ENCODE measurements at regions not wholly inside any gene's neighbourhood (a gene's known extent, or its start where the extent isn't known, plus 50 kb on each side); places are given as distances from the start of the nearest gene placed in this dataset.

DNA sequence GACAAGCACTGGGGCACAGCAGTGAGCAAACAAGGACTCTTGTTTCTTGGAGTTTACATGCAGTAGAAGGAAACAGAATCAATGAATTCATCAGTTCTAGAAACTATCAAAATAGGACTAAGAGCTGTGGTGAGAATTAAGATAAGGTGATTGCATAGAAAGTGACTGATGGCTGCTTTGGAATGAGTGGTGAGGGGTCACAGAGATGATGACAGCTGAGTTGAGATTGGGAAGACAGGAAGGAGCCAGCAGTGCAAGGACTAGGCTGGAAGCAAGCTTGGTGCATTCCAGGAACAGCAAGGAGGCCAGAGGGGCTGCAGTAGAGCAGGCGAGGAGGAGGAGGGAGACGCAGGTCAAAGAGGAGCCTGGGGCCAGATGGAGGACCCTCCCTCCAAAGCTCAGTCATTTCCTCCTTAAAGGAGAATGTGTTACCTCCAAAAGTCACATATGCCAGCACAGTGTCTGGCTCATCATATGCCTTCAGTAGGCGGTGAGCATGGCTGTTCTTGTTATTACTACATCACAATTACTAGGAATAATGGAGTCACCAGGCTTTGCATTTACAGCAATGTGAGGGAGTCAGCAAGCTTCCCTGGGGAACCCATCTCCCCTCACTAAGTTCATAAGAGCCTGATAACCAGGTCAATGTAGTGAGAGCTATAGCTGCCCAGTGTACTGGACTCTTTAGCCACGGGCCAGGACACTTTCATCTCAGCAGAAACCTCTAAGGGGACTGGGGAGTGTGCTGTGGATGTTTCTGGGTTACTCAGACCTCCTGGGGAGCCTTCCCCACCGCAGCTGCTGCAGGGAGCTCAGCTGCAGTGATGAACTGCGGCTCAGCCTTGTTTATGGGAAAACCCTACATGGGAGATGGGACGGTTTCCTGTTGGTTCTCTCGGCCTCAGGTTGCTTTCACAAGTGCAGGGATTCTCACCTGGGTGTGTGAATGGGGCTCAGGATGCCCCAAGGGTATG is 157.2 kb downstream of the SEC14L1 start:
- no peak for TF ChIP-seq POLR2AphosphoS5 (IDR thresholded peaks at IDR 0.05; ENCODE audit: low read depth, low read length)
- no peak for TF ChIP-seq SIN3A (IDR thresholded peaks at IDR 0.05; ENCODE audit: borderline replicate concordance, insufficient read depth, low read length)
- no peak for TF ChIP-seq TAF1 (IDR thresholded peaks at IDR 0.05; ENCODE audit: borderline replicate concordance, insufficient read depth, low read length)
- no peak for TF ChIP-seq FOXP2 (optimal IDR thresholded peaks at IDR 0.05; ENCODE audit: borderline replicate concordance, extremely low read depth, extremely low read length, insufficient read depth)
- TF ChIP-seq, protein P1, sequence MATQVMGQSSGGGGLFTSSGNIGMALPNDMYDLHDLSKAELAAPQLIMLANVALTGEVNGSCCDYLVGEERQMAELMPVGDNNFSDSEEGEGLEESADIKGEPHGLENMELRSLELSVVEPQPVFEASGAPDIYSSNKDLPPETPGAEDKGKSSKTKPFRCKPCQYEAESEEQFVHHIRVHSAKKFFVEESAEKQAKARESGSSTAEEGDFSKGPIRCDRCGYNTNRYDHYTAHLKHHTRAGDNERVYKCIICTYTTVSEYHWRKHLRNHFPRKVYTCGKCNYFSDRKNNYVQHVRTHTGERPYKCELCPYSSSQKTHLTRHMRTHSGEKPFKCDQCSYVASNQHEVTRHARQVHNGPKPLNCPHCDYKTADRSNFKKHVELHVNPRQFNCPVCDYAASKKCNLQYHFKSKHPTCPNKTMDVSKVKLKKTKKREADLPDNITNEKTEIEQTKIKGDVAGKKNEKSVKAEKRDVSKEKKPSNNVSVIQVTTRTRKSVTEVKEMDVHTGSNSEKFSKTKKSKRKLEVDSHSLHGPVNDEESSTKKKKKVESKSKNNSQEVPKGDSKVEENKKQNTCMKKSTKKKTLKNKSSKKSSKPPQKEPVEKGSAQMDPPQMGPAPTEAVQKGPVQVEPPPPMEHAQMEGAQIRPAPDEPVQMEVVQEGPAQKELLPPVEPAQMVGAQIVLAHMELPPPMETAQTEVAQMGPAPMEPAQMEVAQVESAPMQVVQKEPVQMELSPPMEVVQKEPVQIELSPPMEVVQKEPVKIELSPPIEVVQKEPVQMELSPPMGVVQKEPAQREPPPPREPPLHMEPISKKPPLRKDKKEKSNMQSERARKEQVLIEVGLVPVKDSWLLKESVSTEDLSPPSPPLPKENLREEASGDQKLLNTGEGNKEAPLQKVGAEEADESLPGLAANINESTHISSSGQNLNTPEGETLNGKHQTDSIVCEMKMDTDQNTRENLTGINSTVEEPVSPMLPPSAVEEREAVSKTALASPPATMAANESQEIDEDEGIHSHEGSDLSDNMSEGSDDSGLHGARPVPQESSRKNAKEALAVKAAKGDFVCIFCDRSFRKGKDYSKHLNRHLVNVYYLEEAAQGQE (IDR thresholded peaks at IDR 0.05; ENCODE audit: insufficient read depth in 1 of 2, low read depth in 2 of 2, low read length in 2 of 2): no peak

DNA sequence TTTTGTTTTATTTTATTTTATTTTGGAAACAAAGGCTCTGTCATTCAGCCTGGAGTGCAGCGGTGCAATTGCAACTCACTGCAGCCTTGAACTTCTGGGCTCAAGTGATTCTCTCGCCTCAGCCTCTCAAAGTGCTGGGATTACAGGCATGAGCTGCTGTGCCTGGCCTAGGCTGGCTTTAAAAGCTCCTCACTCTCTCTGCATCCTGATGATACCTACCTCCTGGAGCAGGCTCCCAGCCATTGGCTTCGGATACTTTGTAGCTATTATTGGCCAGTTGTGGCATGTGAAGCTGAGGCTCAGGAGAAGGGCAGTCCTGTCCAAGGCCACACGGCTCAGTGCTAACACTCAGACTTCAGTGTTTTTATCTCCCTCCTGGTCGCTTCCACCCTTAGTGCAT is 158.0 kb downstream of the SEC14L1 start:
- TF ChIP-seq FOXP2 (optimal IDR thresholded peaks at IDR 0.05; ENCODE audit: borderline replicate concordance, extremely low read depth, extremely low read length, insufficient read depth) (no peak), POLR2AphosphoS5 (IDR thresholded peaks at IDR 0.05; ENCODE audit: low read depth, low read length) (no peak), TAF1 (IDR thresholded peaks at IDR 0.05; ENCODE audit: borderline replicate concordance, insufficient read depth, low read length) (no peak), SIN3A (IDR thresholded peaks at IDR 0.05; ENCODE audit: borderline replicate concordance, insufficient read depth, low read length) (no peak)
- TF ChIP-seq, protein P1 (IDR thresholded peaks at IDR 0.05; ENCODE audit: insufficient read depth in 1 of 2, low read depth in 2 of 2, low read length in 2 of 2): no peak

DNA sequence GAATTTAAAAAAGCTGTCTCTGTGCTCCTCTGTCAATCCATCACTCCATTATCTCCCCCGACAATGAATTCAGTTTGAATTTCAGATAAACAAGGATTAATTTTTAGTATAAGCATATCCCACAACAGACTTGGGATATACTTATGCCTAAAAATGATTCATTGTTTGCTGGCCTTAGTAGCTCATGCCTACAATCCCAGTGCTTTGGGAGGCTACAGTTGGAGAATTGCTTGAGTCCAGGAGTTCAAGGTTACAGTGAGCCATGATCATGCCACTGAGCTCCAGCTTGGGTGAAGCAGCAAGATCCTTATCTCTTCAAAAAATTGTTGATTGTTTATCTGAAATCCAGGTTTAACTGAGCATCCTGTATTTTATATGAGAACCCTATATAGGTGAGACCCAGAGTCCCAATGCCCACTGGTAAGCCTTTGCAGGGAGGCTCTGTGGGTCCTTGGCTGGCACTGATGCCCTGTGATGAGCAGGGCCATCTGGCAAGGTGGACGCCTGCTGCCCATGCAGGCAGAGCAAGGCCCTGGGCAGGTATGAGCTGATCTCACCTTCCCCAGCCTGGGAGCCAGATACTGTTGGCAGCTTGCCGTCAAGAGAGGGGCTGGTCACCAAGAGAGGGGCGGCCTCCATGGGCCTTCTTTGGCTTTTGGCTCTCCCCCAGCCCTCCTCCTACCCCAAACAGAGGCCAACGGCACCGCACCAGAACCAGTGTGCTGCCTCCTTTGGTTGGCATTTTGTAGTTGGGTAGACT is 158.7 kb downstream of the SEC14L1 start:
- TF ChIP-seq FOXP2 (optimal IDR thresholded peaks at IDR 0.05; ENCODE audit: borderline replicate concordance, extremely low read depth, extremely low read length, insufficient read depth): no peak
- no peak for TF ChIP-seq SIN3A (IDR thresholded peaks at IDR 0.05; ENCODE audit: borderline replicate concordance, insufficient read depth, low read length)
- TF ChIP-seq TAF1 (IDR thresholded peaks at IDR 0.05; ENCODE audit: borderline replicate concordance, insufficient read depth, low read length): no peak
- TF ChIP-seq POLR2AphosphoS5 (IDR thresholded peaks at IDR 0.05; ENCODE audit: low read depth, low read length): no peak
- TF ChIP-seq, protein P1 (IDR thresholded peaks at IDR 0.05; ENCODE audit: insufficient read depth in 1 of 2, low read depth in 2 of 2, low read length in 2 of 2): no peak

DNA sequence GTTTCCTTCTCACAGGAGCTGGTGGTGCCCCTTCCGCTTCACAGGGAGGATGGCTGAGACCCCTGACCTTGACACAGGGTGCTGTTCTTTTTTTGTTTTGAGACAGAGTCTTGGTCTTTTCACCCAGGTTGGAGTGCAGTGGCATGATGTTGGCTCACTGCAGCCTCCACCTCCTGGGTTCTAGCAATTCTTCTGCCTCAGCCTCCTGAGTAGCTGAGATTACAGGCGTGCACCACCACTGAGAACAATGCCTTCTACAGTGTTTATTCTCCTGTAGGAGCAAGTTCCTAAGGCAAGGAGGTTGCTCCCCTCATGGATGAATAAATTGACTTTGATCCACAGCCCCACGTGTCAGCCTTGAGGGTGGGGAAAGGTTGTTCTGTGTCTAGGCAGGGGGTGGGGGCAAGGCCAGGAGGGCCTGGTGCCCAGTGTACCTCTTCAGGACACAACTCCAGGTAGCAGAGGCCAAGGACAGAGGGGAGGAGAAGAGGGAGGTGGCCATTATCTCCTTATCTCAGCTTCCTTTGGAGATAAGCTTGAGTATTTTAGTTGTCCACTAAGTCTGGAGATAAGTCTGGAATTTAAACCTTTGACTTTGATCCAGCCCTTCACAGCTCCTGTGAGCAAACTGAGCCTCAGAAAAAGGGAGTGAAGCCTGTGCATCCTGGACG is 159.4 kb downstream of the SEC14L1 start:
- TF ChIP-seq, protein P1 (IDR thresholded peaks at IDR 0.05; ENCODE audit: insufficient read depth in 1 of 2, low read depth in 2 of 2, low read length in 2 of 2): no peak
- TF ChIP-seq FOXP2 (optimal IDR thresholded peaks at IDR 0.05; ENCODE audit: borderline replicate concordance, extremely low read depth, extremely low read length, insufficient read depth): no peak
- no peak for TF ChIP-seq SIN3A (IDR thresholded peaks at IDR 0.05; ENCODE audit: borderline replicate concordance, insufficient read depth, low read length)
- TF ChIP-seq POLR2AphosphoS5 (IDR thresholded peaks at IDR 0.05; ENCODE audit: low read depth, low read length): no peak
- no peak for TF ChIP-seq TAF1 (IDR thresholded peaks at IDR 0.05; ENCODE audit: borderline replicate concordance, insufficient read depth, low read length)

All from PFSK-1 (cell line).